H9 (cell line): ENCODE measurements at regions not wholly inside any gene's neighbourhood (a gene's known extent, or its start where the extent isn't known, plus 50 kb on each side); places are given as distances from the start of the nearest gene placed in this dataset.

Experiments used
- DNase-seq: peaks from one replicate; pipeline ENCODE4 v3.0.0-alpha.2; 2017
- H2AFZ ChIP-seq: one replicate; pipeline ENCODE4 v1.6.1; 2013; ENCODE audit warnings: mild to moderate bottlenecking, low read length, control low read depth, moderate library complexity
- H2AK5ac ChIP-seq: 2 replicates; pipeline ENCODE4 v1.6.1; 2013; ENCODE audit warnings: low read length, control low read depth, mixed read lengths; ENCODE audit not compliant: insufficient read length
- H2BK120ac ChIP-seq: one replicate; pipeline ENCODE4 v1.6.1; 2013; ENCODE audit warnings: low read depth, mild to moderate bottlenecking, low read length, control low read depth, inconsistent platforms; ENCODE audit not compliant: poor library complexity, severe bottlenecking
- H2BK12ac ChIP-seq: 2 replicates; pipeline ENCODE4 v1.6.1; 2013; ENCODE audit warnings: low read length, control low read depth, mixed read lengths, low read depth; ENCODE audit not compliant: insufficient read length
- H2BK15ac ChIP-seq: 2 replicates; pipeline ENCODE4 v1.6.1; 2013; ENCODE audit warnings: low read depth, low read length, control low read depth
- H2BK20ac ChIP-seq: one replicate; pipeline ENCODE4 v1.6.1; 2013; ENCODE audit warnings: low read depth, mild to moderate bottlenecking, low read length, control low read depth, inconsistent platforms; ENCODE audit not compliant: poor library complexity, severe bottlenecking
- H2BK5ac ChIP-seq: 2 replicates; pipeline ENCODE4 v1.6.1; 2013; ENCODE audit warnings: low read length, control low read depth, mixed read lengths; ENCODE audit not compliant: insufficient read length
- H3K14ac ChIP-seq: 2 replicates; pipeline ENCODE4 v1.6.1; 2013; ENCODE audit warnings: low read length, control low read depth; ENCODE audit not compliant: insufficient read depth
- H3K18ac ChIP-seq: 2 replicates; pipeline ENCODE4 v1.6.1; 2013; ENCODE audit warnings: low read depth, mild to moderate bottlenecking, mixed read lengths, low read length, control low read depth; ENCODE audit not compliant: insufficient read length
- H3K23ac ChIP-seq: 2 replicates; pipeline ENCODE4 v1.6.1; 2013; ENCODE audit warnings: low read length, control low read depth, mixed read lengths, low read depth; ENCODE audit not compliant: insufficient read length
- H3K23me2 ChIP-seq: 2 replicates; pipeline ENCODE4 v1.6.1; 2013; ENCODE audit warnings: low read depth, mild to moderate bottlenecking, mixed read lengths, low read length, control low read depth; ENCODE audit not compliant: insufficient read length, poor library complexity, severe bottlenecking
- H3K27ac ChIP-seq: 2 replicates; pipeline ENCODE4 v1.5.1; 2013; ENCODE audit warnings: low read length, control low read depth, mixed read lengths, low read depth; ENCODE audit not compliant: insufficient read length
- H3K27me3 ChIP-seq: 2 replicates; pipeline ENCODE4 v1.6.1; 2013; ENCODE audit warnings: low read length, control low read depth, inconsistent platforms; ENCODE audit not compliant: insufficient read depth
- H3K4ac ChIP-seq: 2 replicates; pipeline ENCODE4 v1.6.1; 2013; ENCODE audit warnings: low read depth, mild to moderate bottlenecking, control low read depth, inconsistent platforms, low read length, moderate library complexity
- H3K4me1 ChIP-seq: 2 replicates; pipeline ENCODE4 v1.6.1; 2013; ENCODE audit warnings: low read length, control low read depth, inconsistent platforms; ENCODE audit not compliant: insufficient read depth
- H3K4me2 ChIP-seq: 2 replicates; pipeline ENCODE4 v1.6.1; 2013; ENCODE audit warnings: low read length, control low read depth, mixed read lengths; ENCODE audit not compliant: insufficient read length, insufficient read depth
- H3K56ac ChIP-seq: 2 replicates; pipeline ENCODE4 v1.6.1; 2013; ENCODE audit warnings: low read depth, mild to moderate bottlenecking, mixed read lengths, low read length, control low read depth; ENCODE audit not compliant: insufficient read length
- H3K79me1 ChIP-seq: 2 replicates; pipeline ENCODE4 v1.6.1; 2013; ENCODE audit warnings: low read depth, mild to moderate bottlenecking, moderate library complexity, low read length, control low read depth, inconsistent platforms; ENCODE audit not compliant: insufficient read depth, poor library complexity, severe bottlenecking
- H3K79me2 ChIP-seq: 2 replicates; pipeline ENCODE4 v1.6.1; 2013; ENCODE audit warnings: low read length, control low read depth, inconsistent platforms; ENCODE audit not compliant: insufficient read depth
- H3K9ac ChIP-seq: 2 replicates; pipeline ENCODE4 v1.6.1; 2013; ENCODE audit warnings: low read length, control low read depth, mixed read lengths; ENCODE audit not compliant: insufficient read length; ENCODE audit errors: extremely low read depth
- H3K9me3 ChIP-seq: one replicate; pipeline ENCODE4 v1.6.1; 2013; ENCODE audit warnings: low read depth, low read length, inconsistent platforms; ENCODE audit not compliant: control insufficient read depth
- H3T11ph ChIP-seq: one replicate; pipeline ENCODE4 v1.6.1; 2013; ENCODE audit warnings: mild to moderate bottlenecking, low read length, control low read depth, inconsistent platforms
- H4K20me1 ChIP-seq: one replicate; pipeline ENCODE4 v1.6.1; 2013; ENCODE audit not compliant: control insufficient read depth, insufficient read length, insufficient read depth
- H4K5ac ChIP-seq: 2 replicates; pipeline ENCODE4 v1.6.1; 2013; ENCODE audit warnings: low read depth, mild to moderate bottlenecking, mixed read lengths, low read length, control low read depth; ENCODE audit not compliant: insufficient read length
- H4K8ac ChIP-seq: replicated peaks from 2 replicates; pipeline ENCODE4 v1.6.1; 2013; ENCODE audit warnings: low read length, control low read depth, mixed read lengths, low read depth; ENCODE audit not compliant: insufficient read length
- H4K91ac ChIP-seq: 2 replicates; pipeline ENCODE4 v1.6.1; 2013; ENCODE audit warnings: low read depth, mild to moderate bottlenecking, moderate library complexity, mixed read lengths, low read length, control low read depth; ENCODE audit not compliant: insufficient read length
- H3K27ac Mint-ChIP-seq, 3 experiments: 2 replicates in 2 of 3; 3 replicates in 1 of 3; pipeline ENCODE4 v1.8.0; 2020 to 2021; ENCODE audit warnings: mixed read lengths in 3 of 3, mild to moderate bottlenecking in 1 of 3, moderate library complexity in 1 of 3
- H3K27me3 Mint-ChIP-seq: 2 replicates; pipeline ENCODE4 v1.8.0; 2021; ENCODE audit warnings: low read depth, mild to moderate bottlenecking, moderate library complexity, mixed read lengths
- H3K36me3 Mint-ChIP-seq, 3 experiments: 2 replicates in 2 of 3; 3 replicates in 1 of 3; pipeline ENCODE4 v1.8.0; 2020 to 2021; ENCODE audit warnings: low read depth in 3 of 3, mixed read lengths in 3 of 3; ENCODE audit not compliant: insufficient read depth in 1 of 3
- H3K4me1 Mint-ChIP-seq, 2 experiments: 2 replicates each; pipeline ENCODE4 v1.8.0; 2020; ENCODE audit warnings: mixed read lengths in 2 of 2
- H3K4me3 Mint-ChIP-seq, 2 experiments: 2 replicates in 1 of 2; 3 replicates in 1 of 2; pipeline ENCODE4 v1.8.0; 2020 to 2021; ENCODE audit warnings: mild to moderate bottlenecking in 2 of 2, mixed read lengths in 2 of 2, moderate library complexity in 1 of 2
- H3K9me3 Mint-ChIP-seq, 2 experiments: 2 replicates in 1 of 2; 3 replicates in 1 of 2; pipeline ENCODE4 v1.8.0; 2020; ENCODE audit warnings: mild to moderate bottlenecking in 2 of 2, mixed read lengths in 2 of 2, moderate library complexity in 1 of 2
- CTCF ChIP-seq: fragments of 200-600 bp; sonication (generic); conservative IDR thresholded peaks from 3 replicates; pipeline ENCODE4 v1.8.0; 2021; ENCODE audit warnings: antibody characterized with exemption, mild to moderate bottlenecking
- WGBS: extraction: QIAGEN DNeasy Blood & Tissue Kit; methylation state at CpG from one replicate; pipeline ENCODE4 v1.1.7; 2013; ENCODE audit warnings: missing lambda C conversion rate, low lambda C conversion rate, mixed read lengths; ENCODE audit not compliant: insufficient read length; ENCODE audit errors: extremely low coverage; 5-methylcytosine and 5-hydroxymethylcytosine counted together

DNA sequence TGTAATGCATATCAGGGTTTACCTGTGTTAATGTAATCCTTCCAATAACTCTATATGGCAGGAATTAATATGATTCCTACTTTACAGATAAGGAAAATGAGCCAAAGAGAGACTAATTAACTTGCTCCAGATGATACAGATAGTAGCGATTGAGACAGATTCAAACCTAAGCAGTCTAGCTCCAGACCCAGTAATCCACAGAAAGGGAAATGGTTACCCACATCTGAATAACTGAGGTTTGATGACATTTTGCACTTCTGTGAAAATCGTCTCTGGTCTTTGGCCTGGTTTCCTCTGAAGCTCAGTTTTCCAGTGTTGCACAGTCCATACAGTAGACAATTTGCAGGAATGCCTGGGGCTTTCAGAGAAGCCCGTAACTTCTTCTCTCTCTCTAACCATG, 177.1 kb upstream of the UMPS start:
- Mint-ChIP-seq H3K27me3 (peaks cover 7% of the 10 kb centered on the region), H3K9me3 (no peaks in the 10 kb centered on the region), H3K4me3 (no peak overlapping the region), H3K36me3 (no peaks in the 10 kb centered on the region), H3K27ac (no peak overlapping the region), H3K4me1 (peaks cover 10% of the 10 kb centered on the region in 2 experiments)
- Histone ChIP-seq H2BK15ac (no peak overlapping the region), H3T11ph (no peak overlapping the region), H3K4me2 (no peak overlapping the region), H3K4me1 (no peaks in the 10 kb centered on the region), H3K23ac (no peak overlapping the region), H3K56ac (no peak overlapping the region), H3K9me3 (no peaks in the 10 kb centered on the region), H2BK12ac (no peak overlapping the region), H2AFZ (no peak overlapping the region), H2BK20ac (no peak overlapping the region), H3K79me2 (no peaks in the 10 kb centered on the region), H3K14ac (no peak overlapping the region), H4K8ac (no peak overlapping the region), H3K4ac (no peak overlapping the region), H4K91ac (no peak overlapping the region), H3K27me3 (no peaks in the 10 kb centered on the region; the same call in 1 of the 2 replicates), H3K18ac (no peak overlapping the region), H3K9ac (no peak overlapping the region), H4K5ac (no peak overlapping the region), H2BK5ac (no peak overlapping the region), H2AK5ac (no peak overlapping the region), H2BK120ac (no peak overlapping the region), H3K23me2 (no peaks in the 10 kb centered on the region), H3K27ac (no peak overlapping the region), H4K20me1 (no peaks in the 10 kb centered on the region), H3K79me1 (no peaks in the 10 kb centered on the region)
- no peak for TF ChIP-seq CTCF
- no CpG with 5 or more reads among the region's 3 CpGs for WGBS
- no peak for DNase-seq
